T-cell (primary cell): ENCODE measurements at regions not wholly inside any gene's neighbourhood (a gene's known extent, or its start where the extent isn't known, plus 50 kb on each side); places are given as distances from the start of the nearest gene placed in this dataset.
"Not testable (repeated sequence)": the region's sequence is repeated elsewhere in the genome, so short reads cannot be mapped to it uniquely, and the experiment has no call there.

Source experiments
- ATAC-seq, 4 experiments: fragments of 200-7000 bp in 3 of 4; fragments of 150-1000 bp in 1 of 4; cut with Tn5 transposase; replicated peaks in 1 of 4; 1 replicate in 3 of 4; 2 replicates in 1 of 4; pipeline ENCODE4 v1.10.0; 2021; ENCODE audit warnings: moderate library complexity in 3 of 4, mild to moderate bottlenecking in 2 of 4, moderate number of reproducible peaks in 1 of 4
- CTCF ChIA-PET, 2 donors: fragments of 300-600 bp; sonication (Branson Sonifier 250); formaldehyde crosslinking; loops; one replicate each; lab custom pipeline; 2022; ENCODE audit warnings: antibody characterized with exemption in 2 of 2; lab: Charles Lee
- POLR2A ChIA-PET, 2 donors: fragments of 300-600 bp; sonication (Branson Sonifier 250); formaldehyde crosslinking; loops; one replicate each; lab custom pipeline; 2022; ENCODE audit warnings: antibody characterized with exemption in 2 of 2; lab: Charles Lee
- DNase-seq, 35 experiments: peaks; one replicate each; pipeline versions ENCODE4 v3.0.0 to v3.0.0-alpha.2; 2013 to 2023
- H3K27ac ChIP-seq: one replicate; pipeline ENCODE4 v1.5.1; 2013; ENCODE audit warnings: low read length
- H3K27me3 ChIP-seq, 2 experiments: replicated peaks in 1 of 2; 1 replicate in 1 of 2; 2 replicates in 1 of 2; pipeline versions ENCODE4 v1.6.1 to v1.7.0; 2013; ENCODE audit warnings: low read length in 1 of 2, mixed read lengths in 1 of 2; ENCODE audit not compliant: control insufficient read depth in 2 of 2, insufficient read depth in 2 of 2; ENCODE audit errors: extremely low read depth in 1 of 2
- H3K36me3 ChIP-seq, 2 donors: 1 replicate in 1 of 2; 2 replicates in 1 of 2; pipeline versions ENCODE4 v1.6.1 to v1.7.0; 2013; ENCODE audit warnings: low read length in 1 of 2; ENCODE audit not compliant: control insufficient read depth in 2 of 2, insufficient read depth in 1 of 2; ENCODE audit errors: extremely low read depth in 1 of 2
- H3K4me1 ChIP-seq, 2 experiments: 1 replicate in 1 of 2; 2 replicates in 1 of 2; pipeline versions ENCODE4 v1.6.1 to v1.7.0; 2013; ENCODE audit warnings: low read length in 2 of 2, mixed read lengths in 1 of 2; ENCODE audit not compliant: insufficient read depth in 2 of 2, control insufficient read depth in 1 of 2; ENCODE audit errors: extremely low read depth in 1 of 2
- H3K4me3 ChIP-seq, 2 donors: 1 replicate in 1 of 2; 2 replicates in 1 of 2; pipeline versions ENCODE4 v1.5.1 to v1.7.0; 2013; ENCODE audit warnings: mild to moderate bottlenecking in 2 of 2, low read length in 1 of 2, moderate library complexity in 1 of 2; ENCODE audit not compliant: control insufficient read depth in 1 of 2; ENCODE audit errors: extremely low read depth in 1 of 2
- H3K9me3 ChIP-seq: 2 replicates; pipeline ENCODE4 v1.7.0; 2013
- H3K27ac Mint-ChIP-seq, 2 donors: one replicate each; pipeline ENCODE4 v1.8.0; 2020 to 2021; ENCODE audit warnings: mild to moderate bottlenecking in 2 of 2, mixed read lengths in 2 of 2
- H3K27me3 Mint-ChIP-seq, 2 donors: one replicate each; pipeline ENCODE4 v1.8.0; 2021 to 2022; ENCODE audit warnings: mixed read lengths in 2 of 2
- H3K36me3 Mint-ChIP-seq: one replicate; pipeline ENCODE4 v1.8.0; 2021; ENCODE audit warnings: mixed read lengths
- H3K4me1 Mint-ChIP-seq, 3 donors: one replicate each; pipeline ENCODE4 v1.8.0; 2020 to 2022; ENCODE audit warnings: mixed read lengths in 3 of 3, mild to moderate bottlenecking in 1 of 3
- H3K4me3 Mint-ChIP-seq, 3 donors: one replicate each; pipeline ENCODE4 v1.8.0; 2020 to 2022; ENCODE audit warnings: mild to moderate bottlenecking in 3 of 3, mixed read lengths in 3 of 3, moderate library complexity in 3 of 3
- H3K9me3 Mint-ChIP-seq, 3 donors: one replicate each; pipeline ENCODE4 v1.8.0; 2020 to 2022; ENCODE audit warnings: mixed read lengths in 3 of 3
- WGBS: methylation state at CpG from one replicate; pipeline ENCODE4 v1.1.5; 2013; ENCODE audit warnings: missing lambda C conversion rate; ENCODE audit not compliant: insufficient coverage; 5-methylcytosine and 5-hydroxymethylcytosine counted together

DNA sequence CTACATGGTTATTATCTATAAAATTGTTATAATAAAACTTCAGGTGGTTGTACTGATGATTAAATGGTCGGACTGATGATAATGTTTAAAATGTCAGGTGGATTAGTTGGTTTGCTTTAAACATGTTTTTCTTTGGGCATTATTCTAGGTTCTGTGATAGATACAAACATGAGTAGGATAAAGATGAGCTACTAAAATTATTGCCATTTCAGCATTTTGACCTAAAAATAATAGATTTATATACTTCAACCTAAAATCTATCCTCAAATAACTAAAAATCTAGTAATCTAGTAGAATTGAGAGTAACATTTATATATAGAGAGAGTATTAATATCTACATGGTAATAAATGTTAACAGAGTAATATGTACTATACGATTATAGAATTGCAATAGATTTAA is 241.7 kb upstream of the CDH8 start:
- H3K27me3 Mint-ChIP-seq, result no peaks in the 10 kb centered on the region
- H3K36me3 Mint-ChIP-seq, result no peaks in the 10 kb centered on the region
- H3K27ac Mint-ChIP-seq, result no peak overlapping the region
- H3K4me3 ChIP-seq, result no peak overlapping the region
- no peak overlapping the region for H3K4me3 Mint-ChIP-seq
- H3K27me3 ChIP-seq, result no peaks in the 10 kb centered on the region
- no peak overlapping the region for H3K27ac ChIP-seq
- no peaks in the 10 kb centered on the region for H3K4me1 Mint-ChIP-seq
- ChIA-PET CTCF (no interaction called here), POLR2A (no interaction called here)
- WGBS, result no CpG with 5 or more reads among the region's 2 CpGs
- H3K36me3 ChIP-seq, result no peaks in the 10 kb centered on the region
- no peaks in the 10 kb centered on the region for H3K9me3 ChIP-seq
- no peak for DNase-seq
- H3K9me3 Mint-ChIP-seq, result peaks cover 21 to 26% (median 23%) of the 10 kb centered on the region in 3 donors
- H3K4me1 ChIP-seq, result no peaks in the 10 kb centered on the region
- ATAC-seq, result no peak

DNA sequence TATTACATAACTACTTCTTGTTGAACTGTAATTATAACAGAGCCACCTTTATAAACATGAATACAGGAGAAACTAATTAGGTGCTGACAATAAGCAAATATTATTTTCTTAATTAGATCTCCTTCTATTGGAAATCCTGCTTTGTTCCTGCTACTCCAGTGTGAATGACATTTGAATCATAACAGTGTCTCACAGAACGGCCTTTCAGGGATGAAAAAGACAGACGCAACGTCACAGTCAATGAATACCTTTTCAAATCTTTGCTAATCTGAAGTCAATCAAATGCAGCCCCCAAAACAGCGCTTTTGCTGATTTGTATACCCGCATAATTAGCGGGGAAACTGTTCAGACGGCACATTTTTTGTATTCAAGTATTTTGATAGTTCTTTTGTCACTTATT is 240.4 kb upstream of the CDH8 start:
- H3K4me3 Mint-ChIP-seq, result no peak overlapping the region
- H3K27me3 Mint-ChIP-seq, result no peaks in the 10 kb centered on the region
- Histone ChIP-seq H3K36me3 (no peaks in the 10 kb centered on the region), H3K27me3 (no peaks in the 10 kb centered on the region), H3K27ac (no peak overlapping the region), H3K9me3 (no peaks in the 10 kb centered on the region), H3K4me1 (no peaks in the 10 kb centered on the region), H3K4me3 (no peak overlapping the region)
- H3K36me3 Mint-ChIP-seq, result no peaks in the 10 kb centered on the region
- no peak overlapping the region for H3K27ac Mint-ChIP-seq
- ATAC-seq (no peak), DNase-seq (no peak)
- H3K4me1 Mint-ChIP-seq, result no peaks in the 10 kb centered on the region
- H3K9me3 Mint-ChIP-seq, result peaks cover 26 to 30% (median 29%) of the 10 kb centered on the region in 3 donors
- whole genome bisulfite sequencing, result no CpG with 5 or more reads among the region's 7 CpGs
- POLR2A ChIA-PET, result no interaction called here
- CTCF ChIA-PET, result no interaction called here

- Mint-ChIP-seq H3K27me3 (no peaks in the 10 kb centered on the region), H3K27ac (no peak overlapping the region), H3K36me3 (no peaks in the 10 kb centered on the region), H3K4me1 (no peaks in the 10 kb centered on the region), H3K4me3 (no peak overlapping the region), H3K9me3 (peaks cover 29 to 40% (median 36%) of the 10 kb centered on the region in 3 donors)
- ChIA-PET CTCF (no interaction called here), POLR2A (no interaction called here)
- H3K27ac ChIP-seq, result no peak overlapping the region
- ATAC-seq (no peak), DNase-seq (no peak)
- no peaks in the 10 kb centered on the region for H3K36me3 ChIP-seq
- H3K4me3 ChIP-seq, result no peak overlapping the region
- H3K4me1 ChIP-seq, result no peaks in the 10 kb centered on the region
- H3K9me3 ChIP-seq, result no peaks in the 10 kb centered on the region
- no CpG with 5 or more reads among the region's 1 CpG for WGBS
- no peaks in the 10 kb centered on the region for H3K27me3 ChIP-seq
Measured at GRCh38 chr16:62272035-62272434, 235.8 kb upstream of the CDH8 start.

GRCh38 chr16:62261760-62262159 is 225.5 kb upstream of the CDH8 start:
- Histone ChIP-seq H3K27ac (no peak overlapping the region), H3K9me3 (no peaks in the 10 kb centered on the region), H3K27me3 (no peaks in the 10 kb centered on the region), H3K36me3 (no peaks in the 10 kb centered on the region), H3K4me1 (no peaks in the 10 kb centered on the region), H3K4me3 (no peak overlapping the region)
- Mint-ChIP-seq H3K36me3 (no peaks in the 10 kb centered on the region), H3K4me3 (no peak overlapping the region), H3K27ac (no peak overlapping the region), H3K4me1 (no peaks in the 10 kb centered on the region), H3K27me3 (no peaks in the 10 kb centered on the region), H3K9me3 (peaks cover 17 to 31% (median 24%) of the 10 kb centered on the region in 3 donors)
- WGBS, result no CpG with 5 or more reads among the region's 3 CpGs
- ChIA-PET CTCF (no interaction called here), POLR2A (no interaction called here)
- ATAC-seq (no peak), DNase-seq (no peak)

DNA sequence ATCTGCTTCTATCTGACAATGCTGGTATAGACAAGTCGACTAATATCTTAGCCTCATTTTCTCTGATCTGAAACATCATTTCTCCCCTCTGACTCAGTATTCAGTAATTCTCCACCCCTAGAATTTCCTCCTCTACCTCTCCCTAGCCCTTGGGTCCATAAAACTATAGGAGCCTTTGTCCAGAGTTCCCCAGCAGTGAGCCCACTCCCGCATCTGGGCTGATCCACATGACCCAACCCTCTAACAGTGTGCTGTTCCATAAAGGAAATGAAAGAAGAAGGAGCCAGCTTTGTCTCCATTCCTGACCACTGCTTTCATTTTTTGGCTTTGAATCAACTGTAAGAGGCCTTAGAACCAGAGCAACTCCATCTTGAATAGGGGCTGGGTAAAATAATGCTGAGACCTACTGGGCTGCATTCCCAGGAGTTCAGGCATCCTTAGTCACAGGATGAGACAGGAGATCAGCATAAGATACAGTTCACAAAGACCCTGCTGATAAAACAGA is 222.7 kb upstream of the CDH8 start:
- peaks cover 13 to 31% (median 14%) of the 10 kb centered on the region in 3 donors for H3K9me3 Mint-ChIP-seq
- DNase-seq, H3K36me3 Mint-ChIP-seq, H3K27ac ChIP-seq, H3K4me1 ChIP-seq, ATAC-seq, H3K4me3 ChIP-seq, H3K36me3 ChIP-seq, H3K27ac Mint-ChIP-seq, H3K9me3 ChIP-seq, POLR2A ChIA-PET, H3K27me3 ChIP-seq, H3K4me1 Mint-ChIP-seq, H3K4me3 Mint-ChIP-seq, H3K27me3 Mint-ChIP-seq: not testable (repeated sequence)
- 67% methylated on average over 1 of the region's 2 CpGs for WGBS
- CTCF ChIA-PET, result interaction anchor here in 1 of 2 donors (0.7 kb wide), 1 partner anchor 464 kb away, joined by 3 read pairs; no protein-coding TSS in a partner anchor

- DNase-seq (no peak), ATAC-seq (no peak)
- no peak overlapping the region for H3K27ac Mint-ChIP-seq
- Histone ChIP-seq H3K27me3 (no peaks in the 10 kb centered on the region), H3K4me3 (no peak overlapping the region), H3K4me1 (no peaks in the 10 kb centered on the region), H3K36me3 (no peaks in the 10 kb centered on the region), H3K27ac (no peak overlapping the region), H3K9me3 (no peaks in the 10 kb centered on the region)
- ChIA-PET POLR2A (no interaction called here), CTCF (no interaction called here)
- H3K4me1 Mint-ChIP-seq, result no peaks in the 10 kb centered on the region
- no CpG with 5 or more reads among the region's 2 CpGs for WGBS
- no peaks in the 10 kb centered on the region for H3K36me3 Mint-ChIP-seq
- H3K9me3 Mint-ChIP-seq, result peaks cover 8 to 31% (median 15%) of the 10 kb centered on the region in 3 donors
- no peaks in the 10 kb centered on the region for H3K27me3 Mint-ChIP-seq
- H3K4me3 Mint-ChIP-seq, result no peak overlapping the region
Measured at GRCh38 chr16:62256406-62256805, 220.2 kb upstream of the CDH8 start.

GRCh38 chr16:62254847-62255246 is 218.6 kb upstream of the CDH8 start:
- peaks cover 8 to 35% (median 15%) of the 10 kb centered on the region in 3 donors for H3K9me3 Mint-ChIP-seq
- ChIA-PET POLR2A (no interaction called here), CTCF (no interaction called here)
- no peak overlapping the region for H3K4me3 ChIP-seq
- no peaks in the 10 kb centered on the region for H3K36me3 Mint-ChIP-seq
- no peaks in the 10 kb centered on the region for H3K27me3 ChIP-seq
- H3K27ac Mint-ChIP-seq, result no peak overlapping the region
- H3K4me1 ChIP-seq, result no peaks in the 10 kb centered on the region
- H3K4me1 Mint-ChIP-seq, result no peaks in the 10 kb centered on the region
- no peaks in the 10 kb centered on the region for H3K27me3 Mint-ChIP-seq
- ATAC-seq (no peak), DNase-seq (no peak)
- H3K36me3 ChIP-seq, result no peaks in the 10 kb centered on the region
- no peak overlapping the region for H3K27ac ChIP-seq
- H3K9me3 ChIP-seq, result no peaks in the 10 kb centered on the region
- no peak overlapping the region for H3K4me3 Mint-ChIP-seq
